Progenitor cell of endocrine pancreas (in vitro differentiated cells): ENCODE measurements at regions not wholly inside any gene's neighbourhood (a gene's known extent, or its start where the extent isn't known, plus 50 kb on each side); places are given as distances from the start of the nearest gene placed in this dataset.

ENCODE experiments used
- DNase-seq: peaks from one replicate; pipeline ENCODE4 v3.0.0; 2021; ENCODE audit warnings: low spot score; ENCODE audit not compliant: unreplicated experiment
- H3K27ac Mint-ChIP-seq: 2 replicates; pipeline ENCODE4 v1.8.0; 2021; ENCODE audit warnings: mild to moderate bottlenecking, moderate library complexity, mixed read lengths
- H3K27me3 Mint-ChIP-seq: 2 replicates; pipeline ENCODE4 v1.8.0; 2021; ENCODE audit warnings: mixed read lengths
- H3K36me3 Mint-ChIP-seq: 2 replicates; pipeline ENCODE4 v1.8.0; 2022; ENCODE audit warnings: mixed read lengths; ENCODE audit not compliant: insufficient read depth
- H3K4me1 Mint-ChIP-seq: 2 replicates; pipeline ENCODE4 v1.8.0; 2021; ENCODE audit warnings: low read depth, mixed read lengths
- H3K4me3 Mint-ChIP-seq: 2 replicates; pipeline ENCODE4 v1.8.0; 2021; ENCODE audit warnings: low read depth, mild to moderate bottlenecking, moderate library complexity, mixed read lengths
- H3K9me3 Mint-ChIP-seq: 2 replicates; pipeline ENCODE4 v1.8.0; 2021; ENCODE audit warnings: low read depth, mixed read lengths
- TF ChIP-seq, protein P1 (sequence below): fragments of 200-600 bp; sonication (generic); IDR thresholded peaks from one replicate; pipeline ENCODE4 v1.5.0; 2021; ENCODE audit warnings: antibody characterized with exemption, mild to moderate bottlenecking; ENCODE audit not compliant: unreplicated experiment

DNA sequence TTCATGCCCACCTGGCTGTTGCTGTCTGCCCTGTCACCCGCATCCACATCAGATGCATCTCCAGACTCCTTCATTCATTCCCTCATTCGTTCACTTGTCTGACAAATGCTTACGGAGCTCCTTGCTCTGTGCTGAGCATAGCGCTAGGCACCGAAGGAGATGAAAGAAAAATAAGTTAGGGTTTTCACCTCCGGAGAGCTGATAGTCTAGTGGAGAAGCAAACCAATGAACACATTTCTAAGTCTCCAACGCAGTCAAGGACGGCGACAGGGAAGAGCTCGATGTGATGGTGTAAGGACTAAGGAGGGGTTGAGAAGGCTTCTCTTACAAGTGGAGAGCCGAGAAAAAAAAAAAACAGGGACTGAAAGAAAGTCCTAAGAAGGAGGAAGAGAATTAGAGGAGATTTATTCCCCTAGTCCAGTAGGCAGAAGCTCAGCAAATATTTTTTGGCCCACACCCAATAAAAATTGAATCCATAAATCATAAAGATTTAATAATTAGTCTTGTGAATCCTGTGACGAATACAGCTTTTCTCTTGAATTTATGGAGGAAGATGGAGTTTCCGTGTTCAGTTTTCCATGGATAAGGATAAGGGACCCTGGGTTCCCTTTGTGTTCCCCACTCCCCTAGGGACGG, 127.2 kb upstream of the DLG1 start:
- TF ChIP-seq, protein P1, sequence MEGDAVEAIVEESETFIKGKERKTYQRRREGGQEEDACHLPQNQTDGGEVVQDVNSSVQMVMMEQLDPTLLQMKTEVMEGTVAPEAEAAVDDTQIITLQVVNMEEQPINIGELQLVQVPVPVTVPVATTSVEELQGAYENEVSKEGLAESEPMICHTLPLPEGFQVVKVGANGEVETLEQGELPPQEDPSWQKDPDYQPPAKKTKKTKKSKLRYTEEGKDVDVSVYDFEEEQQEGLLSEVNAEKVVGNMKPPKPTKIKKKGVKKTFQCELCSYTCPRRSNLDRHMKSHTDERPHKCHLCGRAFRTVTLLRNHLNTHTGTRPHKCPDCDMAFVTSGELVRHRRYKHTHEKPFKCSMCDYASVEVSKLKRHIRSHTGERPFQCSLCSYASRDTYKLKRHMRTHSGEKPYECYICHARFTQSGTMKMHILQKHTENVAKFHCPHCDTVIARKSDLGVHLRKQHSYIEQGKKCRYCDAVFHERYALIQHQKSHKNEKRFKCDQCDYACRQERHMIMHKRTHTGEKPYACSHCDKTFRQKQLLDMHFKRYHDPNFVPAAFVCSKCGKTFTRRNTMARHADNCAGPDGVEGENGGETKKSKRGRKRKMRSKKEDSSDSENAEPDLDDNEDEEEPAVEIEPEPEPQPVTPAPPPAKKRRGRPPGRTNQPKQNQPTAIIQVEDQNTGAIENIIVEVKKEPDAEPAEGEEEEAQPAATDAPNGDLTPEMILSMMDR, result no peak
- peaks cover 51% of the 10 kb centered on the region for H3K27me3 Mint-ChIP-seq
- no peaks in the 10 kb centered on the region for H3K9me3 Mint-ChIP-seq
- no peaks in the 10 kb centered on the region for H3K36me3 Mint-ChIP-seq
- no peak overlapping the region for H3K27ac Mint-ChIP-seq
- no peak overlapping the region for H3K4me3 Mint-ChIP-seq
- no peaks in the 10 kb centered on the region for H3K4me1 Mint-ChIP-seq
- no peak for DNase-seq

DNA sequence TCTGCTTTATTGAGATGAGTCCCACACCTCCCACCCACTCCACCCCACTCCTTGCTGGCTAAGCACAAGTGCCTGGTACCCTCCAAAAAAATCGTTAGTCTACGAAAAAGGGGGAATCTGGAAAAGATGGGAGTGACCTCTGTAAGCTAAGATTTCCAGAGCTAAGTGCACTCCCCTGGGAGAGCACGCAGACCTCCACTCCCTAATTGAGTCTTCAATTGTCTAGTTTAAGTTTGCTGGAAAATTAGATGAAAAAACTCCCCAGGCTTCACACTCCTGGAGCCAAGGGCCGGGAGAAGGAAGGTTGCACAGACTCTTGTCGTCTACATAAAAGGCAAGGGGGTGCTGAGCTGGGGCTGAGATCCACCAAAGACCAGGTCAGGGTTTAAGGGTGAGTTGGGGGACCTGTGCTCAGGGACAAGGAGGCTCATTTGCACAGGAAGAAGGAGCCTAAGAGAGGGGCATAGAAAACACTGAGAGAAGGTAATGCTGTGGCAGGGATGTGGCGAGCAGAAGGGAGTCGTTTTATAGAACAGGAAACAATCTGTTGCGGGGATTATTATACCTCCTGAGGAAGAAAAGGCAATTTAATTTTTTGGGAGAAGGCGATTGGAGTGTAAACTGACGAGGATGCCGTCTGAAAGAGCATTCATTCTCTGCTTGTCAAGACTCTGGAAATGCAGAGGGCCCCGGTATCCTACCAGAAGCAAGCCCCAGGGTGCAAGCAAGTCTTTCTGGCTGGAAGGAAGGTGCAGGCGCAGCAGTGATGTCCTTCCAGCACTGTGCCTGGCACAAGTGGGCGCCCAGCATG, 126.5 kb upstream of the DLG1 start:
- Mint-ChIP-seq H3K27me3 (peaks cover 50% of the 10 kb centered on the region), H3K36me3 (no peaks in the 10 kb centered on the region), H3K9me3 (no peaks in the 10 kb centered on the region), H3K4me3 (no peak overlapping the region), H3K4me1 (no peaks in the 10 kb centered on the region), H3K27ac (no peak overlapping the region)
- TF ChIP-seq, protein P1, result no peak
- DNase-seq, result no peak

DNA sequence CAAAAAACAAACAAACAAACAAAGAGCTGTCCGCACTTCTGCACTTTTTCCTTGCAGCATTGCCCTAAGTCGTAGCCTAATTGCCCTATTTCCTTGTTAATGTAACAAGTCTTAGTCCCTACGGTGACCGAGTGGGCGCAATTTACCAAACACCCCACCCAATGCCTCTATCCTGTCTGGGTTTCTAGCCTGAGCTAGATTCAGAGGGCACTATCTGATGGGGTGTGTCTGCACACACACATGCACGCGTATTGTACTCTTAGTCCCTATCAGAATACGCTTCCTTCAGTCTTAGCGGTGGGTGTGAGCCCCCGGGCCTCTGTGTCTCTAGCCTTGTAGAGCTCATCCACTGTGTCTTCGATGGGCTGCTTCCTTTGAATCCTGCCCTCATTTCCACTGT, 125.9 kb upstream of the DLG1 start:
- Mint-ChIP-seq H3K9me3 (no peaks in the 10 kb centered on the region), H3K36me3 (no peaks in the 10 kb centered on the region), H3K4me3 (no peak overlapping the region), H3K27me3 (peaks cover 47% of the 10 kb centered on the region), H3K4me1 (no peaks in the 10 kb centered on the region), H3K27ac (no peak overlapping the region)
- DNase-seq, result no peak
- TF ChIP-seq, protein P1, result no peak

GRCh38 chr3:197423376-197423775, 125.0 kb upstream of the DLG1 start:
- DNase-seq, result no peak
- no peak overlapping the region for H3K27ac Mint-ChIP-seq
- H3K4me3 Mint-ChIP-seq, result no peak overlapping the region
- no peaks in the 10 kb centered on the region for H3K9me3 Mint-ChIP-seq
- no peaks in the 10 kb centered on the region for H3K4me1 Mint-ChIP-seq
- H3K36me3 Mint-ChIP-seq, result no peaks in the 10 kb centered on the region
- TF ChIP-seq, protein P1, result no peak
- H3K27me3 Mint-ChIP-seq, result peaks cover 45% of the 10 kb centered on the region

DNA sequence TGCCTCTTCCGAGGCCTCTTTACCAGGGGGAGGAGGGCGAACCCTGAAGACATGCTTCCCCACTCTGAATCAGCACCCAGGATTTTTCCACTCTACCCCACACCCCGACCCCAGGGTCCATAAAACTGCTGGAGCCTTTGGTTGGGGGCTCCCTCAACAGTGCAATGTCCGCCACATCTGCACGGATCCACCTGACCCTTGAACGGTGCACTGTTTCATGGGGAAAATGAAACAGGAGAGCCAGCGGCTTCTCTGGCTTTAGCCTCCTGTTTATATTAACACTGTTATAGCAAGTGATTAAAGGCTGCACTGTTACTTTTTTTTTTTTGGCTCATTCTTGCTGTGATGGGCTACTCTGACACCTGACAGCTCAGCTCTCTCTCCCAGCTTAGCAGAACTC, 124.1 kb upstream of the DLG1 start:
- H3K27ac Mint-ChIP-seq, result no peak overlapping the region
- no peak overlapping the region for H3K4me3 Mint-ChIP-seq
- no peak for DNase-seq
- no peaks in the 10 kb centered on the region for H3K36me3 Mint-ChIP-seq
- TF ChIP-seq, protein P1, result no peak
- no peaks in the 10 kb centered on the region for H3K9me3 Mint-ChIP-seq
- peaks cover 46% of the 10 kb centered on the region for H3K27me3 Mint-ChIP-seq
- peaks cover 5% of the 10 kb centered on the region for H3K4me1 Mint-ChIP-seq
